ENCODE measurements at regions not wholly inside any gene's neighbourhood (a gene's known extent, or its start where the extent isn't known, plus 50 kb on each side); places are given as distances from the start of the nearest gene placed in this dataset.

- no peak for TF ChIP-seq EZH2phosphoT487 (IDR thresholded peaks at IDR 0.05; ENCODE audit: insufficient read depth, low read depth)
- TF ChIP-seq EZH2 (IDR thresholded peaks at IDR 0.05; ENCODE audit: insufficient read depth, poor library complexity, severe bottlenecking): no peak
Observed at GRCh38 chr2:184472481-184472880, 125.8 kb upstream of the ZNF804A start.

Data from GM23248 (cell line).